NCI-H2171 treated with DMSO at 0.1 percent for 48 hours (cell line): ENCODE measurements at regions not wholly inside any gene's neighbourhood (a gene's known extent, or its start where the extent isn't known, plus 50 kb on each side); places are given as distances from the start of the nearest gene placed in this dataset.

ENCODE experiments used
- DNase-seq: peaks from one replicate; lab custom pipeline; 2025; lab: John Stamatoyannopoulos, UW

DNA sequence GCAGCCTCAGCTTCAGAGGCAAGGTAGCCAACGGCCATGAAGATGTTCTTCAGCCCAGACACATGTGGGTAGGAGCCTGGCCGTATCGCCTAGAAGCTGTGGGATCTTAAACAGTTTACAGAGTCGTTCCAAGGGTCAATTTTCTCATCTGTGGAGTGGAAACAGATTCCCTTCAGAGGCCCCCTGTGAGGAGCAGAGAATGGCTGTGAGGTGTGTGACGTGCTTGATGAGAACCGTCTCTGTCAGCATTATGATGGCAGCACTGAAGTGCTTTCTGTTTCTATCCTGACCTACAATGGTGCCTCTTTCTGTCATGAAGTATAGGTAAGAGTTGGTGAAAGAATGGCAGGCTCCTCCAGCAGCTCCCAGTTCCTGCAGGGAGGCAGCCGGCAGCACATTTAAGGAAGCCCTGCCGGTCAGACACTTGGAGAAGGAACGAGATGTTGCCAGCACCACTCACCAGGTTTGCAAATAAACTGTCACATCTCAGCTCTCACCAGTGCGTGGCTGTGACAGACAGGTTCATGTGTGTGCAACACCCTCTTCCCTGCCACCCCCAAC is 277.3 kb downstream of the FOXO1 start:
- DNase-seq, result no peak

DNA sequence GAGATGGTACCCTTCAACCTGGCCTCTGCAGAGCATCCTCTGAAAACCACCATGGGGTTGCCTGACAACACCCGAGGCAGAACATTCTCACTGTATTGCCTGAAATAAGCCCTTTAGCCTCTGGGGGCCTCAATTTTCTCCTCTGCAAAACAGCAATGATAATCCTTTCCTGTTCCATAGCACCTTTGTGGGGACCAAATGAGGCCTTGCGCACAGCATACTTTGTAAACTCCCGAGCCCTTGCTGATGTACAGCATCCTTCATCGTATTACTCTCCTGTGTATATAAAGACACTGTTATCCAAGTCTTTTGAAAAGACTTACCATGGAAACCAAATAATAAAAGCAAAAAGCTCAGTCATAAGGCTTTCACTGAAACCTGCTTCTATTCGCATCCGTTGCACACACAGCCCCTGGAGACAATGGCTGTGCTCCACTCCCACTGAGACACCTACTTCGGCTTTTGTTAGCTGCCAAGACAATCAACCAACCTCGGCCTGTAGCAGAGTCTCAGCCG is 276.0 kb downstream of the FOXO1 start:
- DNase-seq, result no peak

DNA sequence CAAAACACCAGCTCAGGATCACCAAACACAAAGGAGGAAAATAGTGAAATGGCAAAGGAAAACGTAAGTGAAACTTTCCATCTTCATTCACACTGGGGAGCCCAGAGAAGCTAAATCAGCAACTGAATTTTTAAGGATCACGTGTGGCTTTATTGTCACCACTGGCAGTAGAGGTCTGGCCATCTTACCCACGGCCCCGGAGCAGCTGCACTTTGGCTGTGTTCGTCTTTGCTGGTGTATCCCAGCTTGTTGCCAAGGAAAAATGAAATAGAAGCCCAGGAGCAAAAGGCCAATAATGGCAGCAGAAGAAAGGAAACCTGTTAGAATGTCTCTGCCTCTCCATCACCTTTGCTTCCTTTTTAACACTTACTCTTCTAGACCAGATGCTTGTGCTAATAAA is 274.7 kb downstream of the FOXO1 start:
- no peak for DNase-seq

DNA sequence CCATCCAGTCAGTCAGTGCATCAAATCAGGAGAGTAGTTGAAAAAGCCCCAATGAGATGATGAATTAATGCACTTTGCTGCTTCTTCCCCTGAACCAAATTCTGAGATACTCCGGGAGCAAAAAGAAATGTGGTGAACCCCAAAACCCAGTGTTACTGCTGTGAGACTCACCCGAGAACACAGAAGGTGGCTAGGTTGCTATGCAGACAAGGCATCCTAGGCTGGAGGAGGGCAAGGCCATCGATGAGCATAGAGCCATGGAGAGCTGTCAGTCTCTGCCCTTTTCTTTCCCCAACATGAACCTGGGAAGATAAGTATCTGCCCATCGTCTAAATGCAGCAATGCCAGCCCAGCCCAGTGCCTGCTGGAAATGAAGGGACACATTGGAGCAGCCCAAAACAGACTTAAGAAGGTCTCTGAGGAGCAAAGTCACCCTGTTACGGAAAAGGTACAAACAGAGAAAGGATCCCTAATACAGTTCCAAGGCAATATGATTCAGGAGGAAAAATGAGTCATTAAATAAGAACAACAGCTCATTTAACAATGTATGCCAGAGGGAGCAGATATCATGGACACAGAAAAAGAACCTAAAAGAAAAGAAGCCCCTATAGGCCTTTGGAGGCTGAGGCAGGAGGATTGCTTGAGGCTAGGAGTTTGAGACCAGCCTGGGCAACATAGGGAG is 272.0 kb downstream of the FOXO1 start:
- no peak for DNase-seq

DNA sequence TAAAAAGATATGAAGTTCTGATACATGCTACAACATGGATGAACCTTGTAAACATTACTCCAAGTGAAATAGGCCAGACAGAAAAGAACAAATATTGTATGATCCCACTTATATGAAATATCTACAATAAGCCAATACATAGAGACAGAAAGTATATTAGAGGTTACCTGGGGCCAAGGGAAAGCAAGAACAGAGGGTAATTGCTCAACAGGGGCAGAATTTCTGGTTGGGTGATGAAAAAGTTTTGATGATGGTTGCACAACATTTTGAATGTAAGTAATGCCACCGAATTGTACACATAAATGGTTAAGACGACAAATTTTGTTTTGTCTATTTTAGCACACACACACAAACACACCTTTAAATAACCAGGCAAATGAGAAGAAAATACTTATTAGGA is 268.4 kb downstream of the FOXO1 start:
- DNase-seq, result no peak

DNA sequence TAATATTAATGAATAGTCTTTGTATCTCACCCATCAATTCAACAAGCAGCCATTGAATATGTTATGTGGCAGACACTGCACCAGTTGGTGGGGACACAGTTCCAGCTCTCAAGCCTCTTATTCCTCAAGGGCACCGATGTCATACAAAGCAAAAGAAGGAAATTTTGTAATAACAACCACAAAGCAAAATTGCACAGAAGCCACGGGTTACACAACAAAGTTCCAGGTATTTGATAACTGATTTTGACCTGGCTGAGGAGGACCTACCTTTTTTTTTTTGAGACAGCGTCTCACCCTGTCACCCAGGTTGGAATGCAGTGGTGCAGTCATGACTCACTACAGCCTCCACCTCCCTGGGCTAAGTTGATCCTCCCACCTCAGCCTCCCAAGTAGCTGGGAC is 266.7 kb downstream of the FOXO1 start:
- DNase-seq, result no peak

DNA sequence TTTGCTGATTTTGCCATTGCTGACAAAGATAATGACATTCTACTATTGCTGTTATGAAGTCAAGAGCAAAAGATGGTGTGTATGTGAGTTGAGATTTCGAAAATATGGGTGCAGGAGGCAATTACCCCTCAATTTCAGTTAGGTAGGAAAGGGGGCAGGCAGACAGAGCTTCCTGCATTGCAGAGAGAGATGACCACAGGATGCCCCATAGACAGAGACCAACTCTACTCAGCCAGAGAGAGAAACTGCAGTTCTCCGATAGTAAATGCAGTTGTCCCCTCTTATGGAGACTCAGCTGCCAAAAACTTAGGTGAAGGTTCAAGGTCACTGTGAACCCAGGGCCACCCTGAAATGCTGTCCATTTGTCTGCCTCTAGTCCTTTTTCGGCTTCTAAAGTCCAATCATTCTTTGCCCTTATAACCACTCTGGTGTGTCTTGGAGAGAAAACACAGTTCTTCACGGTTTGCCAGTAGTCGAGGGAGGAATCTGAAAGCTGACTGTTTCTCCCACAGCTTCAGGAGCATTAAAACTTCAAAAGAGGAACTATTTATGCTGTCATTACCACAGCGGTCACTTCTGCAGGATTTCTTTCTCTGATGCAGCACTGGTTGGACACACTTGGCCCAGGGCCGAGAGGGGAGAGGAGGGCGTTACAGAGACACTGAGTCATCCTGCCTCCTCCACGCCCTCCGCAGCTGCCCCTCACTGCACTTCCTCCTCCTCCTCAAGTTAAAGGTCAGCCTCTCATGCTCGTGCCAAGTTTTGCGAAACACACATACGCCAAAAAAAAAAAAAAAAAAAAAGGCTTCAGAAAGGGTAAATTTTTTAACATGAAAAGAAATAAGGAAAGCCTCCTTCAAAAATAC is 264.3 kb downstream of the FOXO1 start:
- no peak for DNase-seq

DNA sequence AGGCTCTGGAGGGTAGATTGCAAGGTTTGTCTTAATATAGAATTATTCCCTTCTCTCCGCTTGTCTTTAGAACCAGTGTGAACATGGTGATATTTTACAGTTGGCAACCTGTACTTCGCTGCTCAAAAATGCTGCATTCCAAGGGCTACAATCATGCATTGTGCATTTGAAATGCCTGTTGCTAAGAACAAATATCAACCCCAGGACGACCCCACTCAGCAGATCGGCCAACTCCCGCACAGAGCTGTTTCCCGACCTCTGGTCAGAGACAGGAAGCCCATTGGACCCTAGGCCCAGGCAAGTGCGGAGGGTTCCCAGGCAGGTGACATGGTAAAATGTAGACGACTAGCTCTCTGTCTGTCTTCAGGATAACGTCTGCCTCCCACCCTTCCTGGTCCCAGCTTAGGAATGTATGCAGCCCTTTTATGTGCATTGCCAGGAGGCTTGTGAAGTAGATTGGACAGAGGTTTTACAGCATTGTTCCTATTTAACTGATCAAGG is 263.5 kb downstream of the FOXO1 start:
- no peak for DNase-seq

DNA sequence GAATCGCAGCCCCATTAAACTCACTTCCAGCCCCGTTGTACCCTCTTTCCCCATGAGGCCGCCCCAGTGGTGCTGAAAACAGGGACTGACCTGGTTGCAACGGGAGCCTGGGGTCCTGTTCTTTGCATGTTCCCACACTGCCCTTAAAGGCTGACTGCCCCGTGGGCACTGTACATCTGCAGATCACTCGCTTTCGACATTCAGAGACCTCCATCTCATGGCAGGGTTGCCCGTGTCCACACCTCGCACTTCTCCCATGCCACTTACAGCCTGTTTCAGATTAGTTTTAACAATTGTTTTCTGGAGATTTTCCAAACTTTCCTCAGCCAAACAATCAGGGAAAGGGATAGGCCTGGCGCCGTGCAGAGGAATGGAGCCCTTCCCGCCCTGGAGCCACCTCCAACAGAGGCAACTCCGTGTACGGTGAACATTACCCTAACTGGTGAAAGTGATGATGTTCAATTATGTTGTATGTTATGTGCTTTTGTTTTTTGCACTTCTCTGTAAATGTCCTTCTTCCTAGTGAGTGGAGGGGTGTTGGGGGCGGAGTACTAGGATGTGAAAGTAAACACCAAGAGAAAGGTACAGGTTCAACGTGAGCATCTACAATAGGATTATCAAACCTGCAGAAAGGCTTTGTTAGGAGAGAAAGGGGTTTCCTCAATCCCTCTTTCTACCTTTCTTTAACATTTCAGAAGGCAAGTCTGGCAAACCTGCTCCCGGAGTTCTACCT is 262.8 kb downstream of the FOXO1 start:
- no peak for DNase-seq

DNA sequence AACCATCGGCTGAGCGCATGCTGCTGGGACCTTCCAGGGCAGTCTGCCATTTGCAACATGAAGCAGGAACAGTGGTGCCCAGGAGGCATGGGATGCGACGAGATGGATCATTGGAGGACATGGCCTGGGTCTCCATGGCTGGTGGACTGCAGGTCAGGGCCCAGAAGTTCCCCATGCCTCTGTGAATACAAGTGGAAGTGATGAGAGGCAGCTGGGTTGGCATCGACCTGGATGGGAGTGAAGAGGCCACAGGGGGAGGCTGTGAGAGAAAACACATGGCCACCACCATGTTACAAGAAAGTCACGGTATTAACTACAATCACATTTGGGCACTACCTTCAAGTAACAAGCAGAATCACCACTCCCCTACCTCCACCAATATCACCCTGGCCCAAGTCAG is 262.0 kb downstream of the FOXO1 start:
- no peak for DNase-seq

DNA sequence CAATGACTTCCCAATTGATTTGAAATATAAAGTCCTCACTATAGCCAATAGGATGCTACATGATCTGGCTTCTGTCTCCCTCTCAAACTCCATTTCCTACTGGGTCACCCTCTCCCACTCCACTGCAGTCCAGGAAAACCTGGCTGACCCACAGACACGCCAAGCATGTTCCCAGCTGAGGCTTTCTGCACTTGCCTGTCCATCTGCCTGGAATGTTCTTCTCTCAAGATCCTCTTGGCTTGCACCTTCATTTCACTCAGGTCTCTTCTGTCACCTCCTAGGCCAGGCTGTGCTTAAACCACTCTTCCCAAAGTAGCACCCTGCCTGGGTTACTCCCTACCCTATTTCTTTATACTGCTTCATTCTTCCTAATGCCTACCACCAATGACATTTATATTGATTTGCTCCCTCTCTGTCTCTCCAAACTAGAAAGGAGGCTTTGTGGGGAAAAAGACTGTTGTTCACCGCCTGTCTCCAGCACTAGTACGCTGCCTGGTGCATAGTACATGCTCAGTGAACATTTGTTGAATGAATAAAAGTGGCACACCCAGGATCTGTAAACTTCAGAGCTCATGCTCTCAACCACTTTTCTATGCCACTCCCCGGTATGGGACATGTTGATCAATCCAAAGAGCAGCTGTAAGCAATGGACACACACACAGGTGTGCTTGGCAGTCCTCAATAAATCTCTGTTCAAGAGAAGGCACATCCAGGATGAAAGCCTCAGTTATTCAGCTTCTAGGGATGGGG is 261.3 kb downstream of the FOXO1 start:
- DNase-seq, result no peak

DNA sequence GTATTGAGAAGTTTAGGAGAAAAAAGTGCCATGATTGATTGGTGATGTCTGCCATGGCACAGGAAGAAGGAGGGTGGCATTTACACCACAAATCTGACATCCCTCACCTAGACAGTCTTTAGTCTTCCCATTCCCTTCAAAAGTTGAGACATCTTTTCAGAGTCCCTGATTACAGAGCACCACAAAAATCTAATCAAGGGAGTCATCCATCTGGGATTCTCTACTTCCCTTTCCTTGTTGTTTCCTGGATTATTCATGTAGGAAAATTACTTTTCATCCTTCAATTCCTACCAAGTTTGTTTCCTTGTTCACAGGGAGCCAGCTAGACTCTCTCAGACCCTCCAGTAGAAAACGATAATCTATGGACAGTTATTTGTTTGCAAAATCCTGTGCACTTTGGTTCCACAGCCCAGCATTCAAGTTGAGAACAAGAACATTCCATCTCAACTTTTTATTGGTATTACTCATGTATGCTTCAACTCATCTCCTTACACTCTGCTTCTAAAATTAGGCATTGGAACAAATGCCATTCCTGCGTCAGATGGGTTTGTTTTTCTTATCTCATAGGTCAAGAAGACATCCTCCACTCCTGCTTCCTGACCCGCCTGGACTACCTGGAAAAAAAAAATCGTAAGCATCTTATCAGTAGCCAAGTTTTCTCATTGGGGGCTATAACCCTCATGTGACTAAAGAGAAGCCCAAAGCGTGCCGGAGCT is 259.9 kb downstream of the FOXO1 start:
- DNase-seq, result no peak

DNA sequence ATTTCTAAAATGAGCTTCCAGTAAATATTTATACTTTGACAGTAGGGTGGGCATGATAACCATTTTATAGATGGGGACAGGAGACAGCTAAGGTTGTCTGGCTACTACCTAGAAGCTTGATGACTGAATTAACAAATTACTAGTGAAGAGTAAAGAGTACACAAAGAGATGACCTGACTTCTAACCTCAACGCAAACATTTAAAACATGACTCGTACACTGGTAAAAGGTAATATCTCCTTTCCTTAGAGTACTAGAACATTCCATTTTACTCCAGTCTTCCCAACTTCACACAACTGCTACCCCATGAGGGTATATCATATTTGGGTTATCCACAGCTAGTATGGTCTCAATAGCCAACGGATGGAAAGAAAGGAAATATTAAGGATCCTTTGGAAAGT is 258.9 kb downstream of the FOXO1 start:
- no peak for DNase-seq

DNA sequence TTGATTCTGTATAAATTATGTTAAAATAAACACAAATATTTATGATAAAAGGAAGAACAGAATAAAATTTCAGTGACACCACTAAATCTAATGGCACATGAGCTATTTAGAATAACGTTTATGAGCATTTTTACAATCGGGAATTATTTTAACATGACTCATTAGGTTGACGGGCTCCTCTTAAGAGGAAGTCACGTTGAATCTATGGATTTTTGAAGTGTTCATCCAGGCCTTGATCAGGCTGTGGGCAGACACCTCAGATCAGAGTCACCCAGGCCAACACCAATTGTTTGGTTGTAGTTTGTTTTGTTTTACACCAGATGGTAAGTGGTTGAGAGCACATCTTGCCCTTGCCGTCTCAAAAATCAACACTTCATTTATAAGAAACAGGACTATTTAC is 257.8 kb downstream of the FOXO1 start:
- DNase-seq, result no peak

DNA sequence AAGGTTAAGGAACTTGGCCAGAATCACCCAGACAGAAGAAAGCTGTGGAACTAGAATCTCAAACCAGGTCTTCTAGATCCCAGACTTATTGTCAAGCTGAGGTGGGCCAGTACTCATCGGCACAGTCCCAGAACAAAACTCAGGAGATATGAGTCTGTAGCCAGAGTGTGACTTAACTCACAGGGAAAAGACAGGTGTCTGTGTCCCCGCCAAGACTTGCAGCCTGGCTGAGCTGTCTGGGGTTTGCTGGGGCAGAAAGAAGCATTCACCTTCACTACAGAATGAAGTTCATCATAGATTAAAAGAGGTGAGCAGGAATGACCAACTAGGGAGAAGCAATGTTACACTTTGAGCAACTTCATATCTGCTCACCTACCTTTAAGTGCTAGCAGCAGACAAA is 257.2 kb downstream of the FOXO1 start:
- no peak for DNase-seq

DNA sequence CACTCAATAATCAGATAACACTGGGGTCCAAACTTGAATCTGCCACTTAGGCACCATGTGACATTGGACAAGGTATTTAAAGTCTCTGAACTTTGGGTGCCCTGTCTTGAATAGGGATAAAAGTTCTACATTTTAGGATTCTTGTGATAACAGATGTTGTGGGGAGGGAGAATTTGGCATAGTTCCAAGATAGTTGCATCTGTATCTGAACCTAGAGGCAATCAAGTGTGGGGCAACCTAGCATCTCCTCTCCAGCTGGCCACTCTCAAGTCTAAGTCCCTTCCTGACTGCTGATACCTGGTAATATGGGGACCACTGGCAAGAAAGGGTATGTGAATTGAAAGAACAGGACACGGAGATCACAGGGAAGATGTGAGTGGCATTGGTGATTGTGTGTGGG is 256.1 kb downstream of the FOXO1 start:
- DNase-seq, result peak; percentile 1

DNA sequence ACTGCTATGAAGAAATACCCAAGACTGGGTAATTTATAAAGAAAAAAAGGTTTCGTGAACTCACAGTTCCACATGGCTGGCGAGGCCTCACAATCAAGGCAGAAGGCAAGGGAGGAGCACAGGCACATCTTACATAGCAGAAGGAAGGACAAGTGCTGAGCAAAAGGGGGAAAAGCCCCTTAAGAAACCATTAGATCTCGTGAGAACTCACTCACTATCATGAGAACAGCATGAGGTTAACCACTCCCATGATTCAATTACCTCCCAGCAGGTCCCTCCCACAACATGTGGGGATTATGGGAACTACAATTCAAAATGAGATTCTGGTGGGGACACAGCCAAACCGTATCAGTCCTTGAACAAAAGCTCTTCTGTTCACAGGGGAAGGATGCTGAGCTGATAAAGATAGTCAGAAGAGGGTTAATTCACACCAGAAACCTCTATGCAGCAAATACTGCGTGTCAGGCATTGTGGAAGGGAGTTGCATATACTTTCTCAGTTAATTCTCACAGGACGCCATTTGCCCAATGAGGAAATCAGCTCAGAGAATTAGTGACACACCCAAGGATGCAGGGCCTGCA is 246.2 kb downstream of the FOXO1 start:
- no peak for DNase-seq

DNA sequence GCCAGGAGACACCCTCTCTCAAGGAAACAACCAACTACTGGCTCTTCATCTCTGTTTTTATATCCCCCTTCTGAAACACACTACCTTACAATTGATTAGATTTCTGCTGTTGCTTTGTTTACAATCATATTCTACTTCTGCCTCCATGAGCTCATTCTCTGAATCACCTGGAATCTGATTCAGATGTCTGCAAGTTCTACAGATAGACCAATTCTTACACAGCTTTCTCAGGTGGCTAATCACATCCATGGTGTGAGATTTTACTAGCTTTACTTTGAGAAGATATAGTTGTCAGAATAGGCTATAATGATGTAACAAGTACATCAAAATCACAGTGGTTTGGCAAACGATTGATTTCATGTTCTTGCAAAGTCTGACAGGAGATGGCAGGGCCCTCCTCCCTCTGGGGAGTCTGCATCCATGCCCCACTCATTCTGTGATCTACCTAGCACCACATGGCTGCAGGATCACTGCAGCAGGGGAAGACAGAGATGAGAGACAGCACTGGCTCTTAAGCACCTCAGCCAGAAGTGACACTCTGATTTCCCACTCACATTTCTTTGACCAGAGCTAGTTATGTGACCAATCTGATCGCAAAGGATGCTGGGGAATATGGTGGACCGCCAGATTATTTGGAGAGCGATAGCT is 243.7 kb downstream of the FOXO1 start:
- no peak for DNase-seq

DNA sequence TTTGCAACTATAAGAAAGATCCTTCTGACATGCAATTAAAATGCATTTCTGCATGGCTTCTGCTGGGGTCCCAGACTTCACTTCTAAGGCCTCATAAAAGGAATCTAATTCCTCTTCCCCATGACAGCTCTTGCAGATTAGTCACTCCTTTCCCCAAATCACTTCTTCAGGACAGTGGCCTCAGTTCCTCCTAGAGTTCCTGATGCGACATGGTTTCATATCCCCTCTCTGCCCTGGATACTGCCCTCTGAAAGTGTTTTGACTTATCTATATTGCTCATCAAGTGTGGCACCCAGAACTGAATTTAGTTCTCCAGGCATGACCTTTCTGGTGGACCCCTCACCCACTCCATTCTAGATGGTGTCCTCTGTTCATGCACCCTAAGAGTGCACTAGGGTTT is 238.1 kb downstream of the FOXO1 start:
- no peak for DNase-seq
